ENCODE measurements at regions not wholly inside any gene's neighbourhood (a gene's known extent, or its start where the extent isn't known, plus 50 kb on each side); places are given as distances from the start of the nearest gene placed in this dataset.

- no peak for DNase-seq
Observed at GRCh38 chr5:10173716-10174115, 76.0 kb downstream of the ATPSCKMT start.

- DNase-seq: no peak
Observed at GRCh38 chr5:10172247-10172646, 77.4 kb downstream of the ATPSCKMT start.

- no peak for DNase-seq
Observed at GRCh38 chr5:10169359-10169758, 80.3 kb downstream of the ATPSCKMT start.

- no peak for DNase-seq
Observed at GRCh38 chr5:10168254-10168653, 81.4 kb downstream of the ATPSCKMT start.

GRCh38 chr5:10167806-10168205 lies 81.9 kb downstream of the ATPSCKMT start:
- DNase-seq: no peak

GRCh38 chr5:10166392-10166791 lies 83.3 kb downstream of the ATPSCKMT start:
- DNase-seq: no peak

GRCh38 chr5:10162468-10162867 lies 87.2 kb downstream of the ATPSCKMT start:
- DNase-seq: no peak

- no peak for DNase-seq
Observed at GRCh38 chr5:10161778-10162177, 87.9 kb downstream of the ATPSCKMT start.

- DNase-seq: no peak
Observed at GRCh38 chr5:10160241-10160640, 89.4 kb downstream of the ATPSCKMT start.

- no peak for DNase-seq
Observed at GRCh38 chr5:10158886-10159285, 90.8 kb downstream of the ATPSCKMT start.

- DNase-seq: no peak
Observed at GRCh38 chr5:10157085-10157669, 92.5 kb downstream of the ATPSCKMT start.

GRCh38 chr5:10155897-10156667 lies 93.6 kb downstream of the ATPSCKMT start:
- DNase-seq: no peak

GRCh38 chr5:10153808-10154537 lies 95.7 kb downstream of the ATPSCKMT start:
- DNase-seq: no peak

GRCh38 chr5:10153394-10153793 lies 96.3 kb downstream of the ATPSCKMT start:
- no peak for DNase-seq

- DNase-seq: no peak
Observed at GRCh38 chr5:10151656-10152055, 98.0 kb downstream of the ATPSCKMT start.

- no peak for DNase-seq
Observed at GRCh38 chr5:10149911-10150310, 99.8 kb downstream of the ATPSCKMT start.

- no peak for DNase-seq
Observed at GRCh38 chr5:10145923-10146401, 103.7 kb downstream of the ATPSCKMT start.

GRCh38 chr5:10144040-10144439 lies 105.6 kb downstream of the ATPSCKMT start:
- no peak for DNase-seq

GRCh38 chr5:10140195-10140973 lies 109.3 kb downstream of the ATPSCKMT start:
- peak; percentile 32 for DNase-seq

GRCh38 chr5:10138395-10139057 lies 111.2 kb downstream of the ATPSCKMT start:
- DNase-seq: no peak

- no peak for DNase-seq
Observed at GRCh38 chr5:10133830-10134229, 115.9 kb downstream of the ATPSCKMT start.

- no peak for DNase-seq
Observed at GRCh38 chr5:10130881-10131280, 118.8 kb downstream of the ATPSCKMT start.

Measured in femur (tissue), 1 donor.